ENCODE measurements at regions not wholly inside any gene's neighbourhood (a gene's known extent, or its start where the extent isn't known, plus 50 kb on each side); places are given as distances from the start of the nearest gene placed in this dataset.

GRCh38 chr14:97312910-97313309 is 515.7 kb downstream of the VRK1 start:
- TF ChIP-seq CTCF (IDR thresholded peaks at IDR 0.05): no peak
- no peak for TF ChIP-seq POLR2A (IDR thresholded peaks at IDR 0.05)
- no peak for TF ChIP-seq POLR2AphosphoS5 (IDR thresholded peaks at IDR 0.05)
